ENCODE measurements at regions not wholly inside any gene's neighbourhood (a gene's known extent, or its start where the extent isn't known, plus 50 kb on each side); places are given as distances from the start of the nearest gene placed in this dataset.

GRCh38 chr18:72160510-72161445 is 383.4 kb downstream of the CBLN2 start:
- no peak for DNase-seq (ENCODE audit: low spot score)
- Mint-ChIP-seq H3K27ac (no peak overlapping the region), H3K36me3 (ENCODE audit: low read depth) (no peaks in the 10 kb centered on the region), H3K9me3 (peaks cover 14% of the 10 kb centered on the region), H3K4me1 (ENCODE audit: low read depth) (no peaks in the 10 kb centered on the region), H3K27me3 (ENCODE audit: low read depth) (no peaks in the 10 kb centered on the region), H3K4me3 (ENCODE audit: low read depth) (no peak overlapping the region)
- intact Hi-C loops (cut with micrococcal nuclease), result no loop called here

GRCh38 chr18:72155327-72155726 is 388.8 kb downstream of the CBLN2 start:
- DNase-seq (ENCODE audit: low spot score), result no peak
- Mint-ChIP-seq H3K4me1 (ENCODE audit: low read depth) (no peaks in the 10 kb centered on the region), H3K4me3 (ENCODE audit: low read depth) (no peak overlapping the region), H3K27me3 (ENCODE audit: low read depth) (no peaks in the 10 kb centered on the region), H3K27ac (no peak overlapping the region), H3K36me3 (ENCODE audit: low read depth) (no peaks in the 10 kb centered on the region), H3K9me3 (peaks cover 15% of the 10 kb centered on the region)
- intact Hi-C loops (cut with micrococcal nuclease), result no loop called here

DNA sequence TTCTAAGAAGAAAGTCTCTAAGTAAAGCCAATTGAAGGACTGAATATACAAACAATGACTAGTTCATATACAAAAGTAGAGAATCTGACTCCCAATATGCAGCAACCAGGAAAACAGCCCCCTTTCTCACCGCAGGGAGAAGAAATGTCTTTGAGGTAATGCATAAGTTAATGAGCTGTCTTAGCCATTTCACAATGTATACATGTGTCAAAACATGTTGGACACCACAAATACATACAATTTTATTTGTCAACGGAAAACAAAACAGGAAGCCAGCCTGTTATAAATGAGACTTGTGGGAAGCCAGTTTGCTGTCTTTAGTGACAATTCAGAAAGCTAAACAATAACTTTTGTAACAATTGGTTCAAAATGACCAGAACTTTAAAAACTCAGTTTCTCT is 389.2 kb downstream of the CBLN2 start:
- Mint-ChIP-seq H3K27me3 (ENCODE audit: low read depth) (no peaks in the 10 kb centered on the region), H3K27ac (no peak overlapping the region), H3K4me3 (ENCODE audit: low read depth) (no peak overlapping the region), H3K9me3 (peaks cover 15% of the 10 kb centered on the region), H3K4me1 (ENCODE audit: low read depth) (no peaks in the 10 kb centered on the region), H3K36me3 (ENCODE audit: low read depth) (no peaks in the 10 kb centered on the region)
- intact Hi-C loops (cut with micrococcal nuclease), result no loop called here
- no peak for DNase-seq (ENCODE audit: low spot score)

DNA sequence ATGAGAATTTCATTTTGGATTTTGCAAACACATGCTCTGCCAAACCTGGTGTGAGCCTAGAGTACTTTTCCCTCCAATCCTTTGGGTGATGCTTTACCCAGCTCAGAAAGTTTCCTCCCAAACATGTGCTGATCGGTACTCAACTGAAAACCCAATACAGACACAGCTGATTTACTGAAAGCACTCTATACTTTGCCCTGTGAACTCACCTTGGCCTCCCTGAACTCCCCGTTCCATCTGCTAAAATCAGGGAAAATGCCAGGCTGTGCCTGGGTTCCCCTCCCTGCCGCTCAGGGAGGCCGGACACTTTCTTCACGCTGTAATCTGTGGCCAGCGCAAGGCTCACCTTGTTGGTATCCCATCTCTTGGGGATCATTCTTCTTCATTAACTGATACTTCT is 391.2 kb downstream of the CBLN2 start:
- no peak for DNase-seq (ENCODE audit: low spot score)
- Mint-ChIP-seq H3K4me1 (ENCODE audit: low read depth) (no peaks in the 10 kb centered on the region), H3K4me3 (ENCODE audit: low read depth) (no peak overlapping the region), H3K9me3 (peaks cover 10% of the 10 kb centered on the region), H3K27ac (no peak overlapping the region), H3K36me3 (ENCODE audit: low read depth) (no peaks in the 10 kb centered on the region), H3K27me3 (ENCODE audit: low read depth) (no peaks in the 10 kb centered on the region)
- intact Hi-C loops (cut with micrococcal nuclease), result no loop called here

- no peaks in the 10 kb centered on the region for H3K4me1 Mint-ChIP-seq (ENCODE audit: low read depth)
- no peaks in the 10 kb centered on the region for H3K27me3 Mint-ChIP-seq (ENCODE audit: low read depth)
- no peak overlapping the region for H3K4me3 Mint-ChIP-seq (ENCODE audit: low read depth)
- intact Hi-C loops (cut with micrococcal nuclease), result no loop called here
- DNase-seq (ENCODE audit: low spot score), result no peak
- H3K36me3 Mint-ChIP-seq (ENCODE audit: low read depth), result no peaks in the 10 kb centered on the region
- H3K27ac Mint-ChIP-seq, result no peak overlapping the region
- H3K9me3 Mint-ChIP-seq, result no peaks in the 10 kb centered on the region
These were observed 396.3 kb downstream of the CBLN2 start for GRCh38 chr18:72147830-72148229.

GRCh38 chr18:72140007-72140406 is 404.1 kb downstream of the CBLN2 start:
- no peak for DNase-seq (ENCODE audit: low spot score)
- Mint-ChIP-seq H3K27me3 (ENCODE audit: low read depth) (no peaks in the 10 kb centered on the region), H3K36me3 (ENCODE audit: low read depth) (no peaks in the 10 kb centered on the region), H3K4me3 (ENCODE audit: low read depth) (no peak overlapping the region), H3K4me1 (ENCODE audit: low read depth) (no peaks in the 10 kb centered on the region), H3K27ac (no peak overlapping the region), H3K9me3 (peaks cover 9% of the 10 kb centered on the region)
- intact Hi-C loops (cut with micrococcal nuclease), result no loop called here

- no peak for DNase-seq (ENCODE audit: low spot score)
- Mint-ChIP-seq H3K9me3 (peaks cover 2% of the 10 kb centered on the region), H3K4me1 (ENCODE audit: low read depth) (no peaks in the 10 kb centered on the region), H3K27me3 (ENCODE audit: low read depth) (no peaks in the 10 kb centered on the region), H3K36me3 (ENCODE audit: low read depth) (no peaks in the 10 kb centered on the region), H3K27ac (no peak overlapping the region), H3K4me3 (ENCODE audit: low read depth) (no peak overlapping the region)
- intact Hi-C loops (cut with micrococcal nuclease), result no loop called here
These were observed 415.5 kb downstream of the CBLN2 start for GRCh38 chr18:72128649-72129048.

GRCh38 chr18:72122103-72122502 is 422.0 kb downstream of the CBLN2 start:
- Mint-ChIP-seq H3K36me3 (ENCODE audit: low read depth) (no peaks in the 10 kb centered on the region), H3K27me3 (ENCODE audit: low read depth) (no peaks in the 10 kb centered on the region), H3K9me3 (no peaks in the 10 kb centered on the region), H3K4me3 (ENCODE audit: low read depth) (no peak overlapping the region), H3K4me1 (ENCODE audit: low read depth) (no peaks in the 10 kb centered on the region), H3K27ac (no peak overlapping the region)
- intact Hi-C loops (cut with micrococcal nuclease), result no loop called here
- no peak for DNase-seq (ENCODE audit: low spot score)

DNA sequence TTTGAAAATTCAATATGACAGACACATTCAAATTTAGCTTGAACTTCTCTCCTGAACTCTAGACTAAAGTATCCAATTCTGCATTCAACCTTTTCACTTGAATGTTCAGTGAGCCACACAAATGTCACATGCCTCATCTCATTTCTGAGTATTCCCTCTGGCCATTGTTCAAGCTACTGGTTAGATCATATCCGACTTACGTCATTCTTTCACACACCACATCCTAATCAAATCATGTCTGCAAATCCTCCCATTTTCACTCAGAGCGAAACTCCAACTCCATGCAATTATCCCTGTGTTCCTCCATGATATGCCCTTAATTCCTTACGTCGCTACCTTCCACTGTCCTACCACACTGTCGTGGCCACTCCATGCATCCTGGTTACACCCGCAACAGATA is 425.1 kb downstream of the CBLN2 start:
- no peak overlapping the region for H3K4me3 Mint-ChIP-seq (ENCODE audit: low read depth)
- DNase-seq (ENCODE audit: low spot score), result no peak
- no peaks in the 10 kb centered on the region for H3K4me1 Mint-ChIP-seq (ENCODE audit: low read depth)
- intact Hi-C loops (cut with micrococcal nuclease), result no loop called here
- no peaks in the 10 kb centered on the region for H3K36me3 Mint-ChIP-seq (ENCODE audit: low read depth)
- no peaks in the 10 kb centered on the region for H3K27me3 Mint-ChIP-seq (ENCODE audit: low read depth)
- H3K9me3 Mint-ChIP-seq, result no peaks in the 10 kb centered on the region
- H3K27ac Mint-ChIP-seq, result no peak overlapping the region

DNA sequence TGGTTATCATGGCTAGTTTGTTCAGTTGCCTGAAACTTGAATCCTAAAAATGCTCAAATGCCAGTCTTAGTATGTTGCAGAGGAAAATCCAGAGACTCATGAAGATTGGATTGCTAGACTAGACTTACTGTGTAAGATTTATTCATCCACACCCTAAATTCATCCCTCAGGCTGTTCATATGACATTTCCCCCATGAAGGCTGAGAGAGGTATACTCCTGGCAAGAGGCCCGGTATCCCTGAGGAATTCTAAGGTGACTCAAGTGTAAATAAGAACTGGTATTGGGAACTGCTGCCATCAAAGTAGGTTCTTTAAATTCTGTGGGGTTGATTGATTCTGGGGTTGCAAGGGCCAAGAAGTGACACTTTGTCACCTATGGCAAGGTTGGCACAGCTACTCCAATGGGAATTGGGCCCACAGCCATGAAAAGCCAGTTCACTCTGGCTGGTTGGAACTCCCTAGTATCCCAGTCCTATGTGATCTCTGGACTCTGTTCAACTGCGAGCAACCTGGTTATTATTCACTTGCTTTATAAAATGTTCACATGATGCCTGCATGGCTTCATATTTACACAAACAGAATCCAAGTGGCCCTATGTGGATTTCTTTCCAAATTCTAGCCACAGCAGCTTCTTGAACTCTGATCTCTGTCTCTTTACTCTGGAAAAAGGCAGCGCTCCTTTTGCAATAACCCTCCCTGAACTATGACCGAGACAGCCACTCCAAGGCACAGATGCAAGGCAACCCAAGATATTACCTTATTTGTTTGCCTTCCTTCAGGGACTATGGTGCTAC is 429.1 kb downstream of the CBLN2 start:
- Mint-ChIP-seq H3K9me3 (peaks cover 9% of the 10 kb centered on the region), H3K4me3 (ENCODE audit: low read depth) (no peak overlapping the region), H3K4me1 (ENCODE audit: low read depth) (no peaks in the 10 kb centered on the region), H3K27ac (no peak overlapping the region), H3K36me3 (ENCODE audit: low read depth) (no peaks in the 10 kb centered on the region), H3K27me3 (ENCODE audit: low read depth) (no peaks in the 10 kb centered on the region)
- intact Hi-C loops (cut with micrococcal nuclease), result no loop called here
- DNase-seq (ENCODE audit: low spot score), result no peak

GRCh38 chr18:72107647-72108383 is 436.3 kb downstream of the CBLN2 start:
- Mint-ChIP-seq H3K27ac (no peak overlapping the region), H3K9me3 (peaks cover 6% of the 10 kb centered on the region), H3K4me1 (ENCODE audit: low read depth) (no peaks in the 10 kb centered on the region), H3K36me3 (ENCODE audit: low read depth) (no peaks in the 10 kb centered on the region), H3K27me3 (ENCODE audit: low read depth) (no peaks in the 10 kb centered on the region), H3K4me3 (ENCODE audit: low read depth) (no peak overlapping the region)
- intact Hi-C loops (cut with micrococcal nuclease), result no loop called here
- no peak for DNase-seq (ENCODE audit: low spot score)

GRCh38 chr18:72104851-72105250 is 439.3 kb downstream of the CBLN2 start:
- no peak overlapping the region for H3K27ac Mint-ChIP-seq
- intact Hi-C loops (cut with micrococcal nuclease), result no loop called here
- no peaks in the 10 kb centered on the region for H3K9me3 Mint-ChIP-seq
- H3K36me3 Mint-ChIP-seq (ENCODE audit: low read depth), result no peaks in the 10 kb centered on the region
- H3K4me3 Mint-ChIP-seq (ENCODE audit: low read depth), result no peak overlapping the region
- H3K27me3 Mint-ChIP-seq (ENCODE audit: low read depth), result no peaks in the 10 kb centered on the region
- no peaks in the 10 kb centered on the region for H3K4me1 Mint-ChIP-seq (ENCODE audit: low read depth)
- no peak for DNase-seq (ENCODE audit: low spot score)

DNA sequence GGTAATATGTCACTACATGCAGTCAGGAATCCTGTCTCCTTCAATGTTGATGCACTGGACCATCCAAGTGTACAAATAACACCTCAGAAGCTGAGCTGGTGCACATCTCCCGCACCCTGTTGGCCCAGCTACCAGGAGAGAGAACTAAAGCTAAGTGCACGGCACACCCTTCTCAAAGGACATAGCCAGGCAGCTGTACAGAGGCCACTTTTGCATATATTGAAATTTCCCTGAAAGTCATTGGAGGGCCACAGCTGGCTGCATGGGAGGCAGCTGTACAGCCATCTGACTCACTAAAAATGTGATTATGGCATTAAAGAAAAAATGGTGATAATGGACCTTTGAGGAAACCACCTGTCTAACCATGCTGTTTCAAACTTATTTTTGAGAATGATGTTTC is 441.7 kb downstream of the CBLN2 start:
- Mint-ChIP-seq H3K27ac (no peak overlapping the region), H3K9me3 (peaks cover 6% of the 10 kb centered on the region), H3K4me1 (ENCODE audit: low read depth) (no peaks in the 10 kb centered on the region), H3K36me3 (ENCODE audit: low read depth) (no peaks in the 10 kb centered on the region), H3K4me3 (ENCODE audit: low read depth) (no peak overlapping the region), H3K27me3 (ENCODE audit: low read depth) (no peaks in the 10 kb centered on the region)
- no peak for DNase-seq (ENCODE audit: low spot score)
- intact Hi-C loops (cut with micrococcal nuclease), result no loop called here

Data from activated T-helper 2 cell treated with anti-CD3 and anti-CD28 coated beads, Interferon-gamma antibody, Interleukin-2, Interleukin-4, amounts not matched to agents 10 μg/mL and 5 μg/mL and 100 μg/mL, durations not matched to agents 14 hours and 24 hours and 36 hours (primary cell).